Kidney (tissue), 13 donors: ENCODE measurements at regions not wholly inside any gene's neighbourhood (a gene's known extent, or its start where the extent isn't known, plus 50 kb on each side); places are given as distances from the start of the nearest gene placed in this dataset.
A peak's percentile ranks its signal among the peaks of the same experiment; 100 is the strongest.

ENCODE experiments used
- DNase-seq, 5 donors: peaks; one replicate each; pipeline ENCODE4 v3.0.0-alpha.2; 2013 to 2020
- FAIRE-seq: peaks from 2 replicates; lab custom pipeline; 2012; peaks lifted over from hg19 to GRCh38; lab: Jason Lieb, UNC
- H3K27ac ChIP-seq, 2 donors: one replicate each; pipeline ENCODE4 v1.7.0; 2013; ENCODE audit warnings: low read depth in 2 of 2, low read length in 2 of 2, inconsistent platforms in 1 of 2
- H3K27me3 ChIP-seq: one replicate; pipeline ENCODE4 v1.7.1; 2013; ENCODE audit warnings: low read length, inconsistent platforms; ENCODE audit not compliant: control insufficient read depth, insufficient read depth
- H3K36me3 ChIP-seq, 3 donors: one replicate each; pipeline versions ENCODE4 v1.7.0 to v1.7.1; 2013; ENCODE audit warnings: low read length in 3 of 3, control low read depth in 1 of 3, inconsistent platforms in 1 of 3; ENCODE audit not compliant: insufficient read depth in 3 of 3, control insufficient read depth in 2 of 3
- H3K4me1 ChIP-seq, 3 donors: one replicate each; pipeline versions ENCODE4 v1.7.0 to v1.7.1; 2013; ENCODE audit warnings: low read length in 3 of 3, inconsistent platforms in 1 of 3, low read depth in 1 of 3; ENCODE audit not compliant: control insufficient read depth in 2 of 3, insufficient read depth in 2 of 3
- H3K4me3 ChIP-seq, 3 donors: one replicate each; pipeline versions ENCODE4 v1.7.0 to v1.8.1; 2013; ENCODE audit warnings: low read length in 3 of 3, control low read depth in 1 of 3, inconsistent platforms in 1 of 3
- H3K9ac ChIP-seq, 3 donors: one replicate each; pipeline versions ENCODE4 v1.7.0 to v1.7.1; 2013; ENCODE audit warnings: low read length in 3 of 3, control low read depth in 1 of 3, inconsistent platforms in 1 of 3
- H3K9me3 ChIP-seq, 3 donors: one replicate each; pipeline versions ENCODE4 v1.7.0 to v1.7.1; 2013; ENCODE audit warnings: low read length in 3 of 3, control low read depth in 1 of 3, inconsistent platforms in 1 of 3; ENCODE audit not compliant: control insufficient read depth in 2 of 3, insufficient read depth in 1 of 3
- CTCF ChIP-seq: IDR thresholded peaks from 3 replicates; pipeline ENCODE4 v1.5.1; 2012; ENCODE audit warnings: mild to moderate bottlenecking, moderate library complexity, borderline replicate concordance; ENCODE audit not compliant: insufficient read depth; ENCODE audit errors: extremely low read depth
- intact Hi-C: fragments of 100-400 bp; cut with DNase I; formaldehyde crosslinking; loops from one replicate; pipeline ENCODE4 v1.11.1; 2022
- donor health status: control.
- donor health status: control.
- donor health status: control.
- donor health status: control.
- donor health status: control.
- donor health status: DM: yes; HTN: yes; CAD: no.
- donor health status: Normal renal cell carcinoma (clear cell type).

GRCh38 chr5:130526708-130527107, 622.4 kb downstream of the CHSY3 start:
- H3K27me3 ChIP-seq = no peaks in the 10 kb centered on the region
- H3K9ac ChIP-seq = no peak overlapping the region
- no peaks in the 10 kb centered on the region for H3K36me3 ChIP-seq
- TF ChIP-seq CTCF = no peak
- H3K4me3 ChIP-seq = no peak overlapping the region
- peak in 1 of 5 donors; percentile 5 for DNase-seq
- H3K9me3 ChIP-seq = no peaks in the 10 kb centered on the region
- no peaks in the 10 kb centered on the region for H3K4me1 ChIP-seq
- intact Hi-C loops = no loop called here
- H3K27ac ChIP-seq = no peak overlapping the region
- no peak for FAIRE-seq

GRCh38 chr5:130520211-130520610, 615.9 kb downstream of the CHSY3 start:
- DNase-seq (no peak), FAIRE-seq (no peak)
- Histone ChIP-seq H3K4me3 (no peak overlapping the region), H3K9ac (no peak overlapping the region), H3K27ac (no peak overlapping the region), H3K4me1 (no peaks in the 10 kb centered on the region), H3K9me3 (peaks cover 0 to 3% (median 0%) of the 10 kb centered on the region in 3 donors), H3K27me3 (no peaks in the 10 kb centered on the region), H3K36me3 (no peaks in the 10 kb centered on the region)
- no peak for TF ChIP-seq CTCF
- intact Hi-C loops = no loop called here

- Histone ChIP-seq H3K27ac (no peak overlapping the region), H3K27me3 (no peaks in the 10 kb centered on the region), H3K9me3 (peaks cover 0 to 3% (median 0%) of the 10 kb centered on the region in 3 donors), H3K9ac (no peak overlapping the region), H3K4me3 (no peak overlapping the region), H3K36me3 (no peaks in the 10 kb centered on the region), H3K4me1 (no peaks in the 10 kb centered on the region)
- TF ChIP-seq CTCF = no peak
- FAIRE-seq (no peak), DNase-seq (no peak)
- intact Hi-C loops = no loop called here
Measured at GRCh38 chr5:130514984-130515690, 610.9 kb downstream of the CHSY3 start.

GRCh38 chr5:130502702-130503101, 598.4 kb downstream of the CHSY3 start:
- H3K27ac ChIP-seq = no peak overlapping the region
- no peak overlapping the region for H3K4me3 ChIP-seq
- intact Hi-C loops = no loop called here
- H3K4me1 ChIP-seq = no peaks in the 10 kb centered on the region
- no peak overlapping the region for H3K9ac ChIP-seq
- no peak for FAIRE-seq
- H3K9me3 ChIP-seq = no peaks in the 10 kb centered on the region
- H3K36me3 ChIP-seq = no peaks in the 10 kb centered on the region
- DNase-seq = peak in 3 of 5 donors; percentile 22 to 43 (median 34)
- no peak for TF ChIP-seq CTCF
- H3K27me3 ChIP-seq = no peaks in the 10 kb centered on the region
